Lower lobe of right lung (tissue), 2 donors: ENCODE measurements at regions not wholly inside any gene's neighbourhood (a gene's known extent, or its start where the extent isn't known, plus 50 kb on each side); places are given as distances from the start of the nearest gene placed in this dataset.

Source experiments
- ATAC-seq, 2 donors: fragments of 200-7000 bp; cut with Tn5 transposase; one replicate each; pipeline ENCODE4 v1.9.1; 2020 to 2022; ENCODE audit warnings: mild to moderate bottlenecking in 2 of 2, moderate library complexity in 2 of 2
- DNase-seq: peaks from one replicate; pipeline ENCODE4 v3.0.0-alpha.2; 2020
- H3K27ac ChIP-seq: fragments of 200-600 bp; one replicate; pipeline ENCODE4 v1.8.0; 2022
- H3K27me3 ChIP-seq: fragments of 200-600 bp; one replicate; pipeline ENCODE4 v1.8.0; 2022; ENCODE audit warnings: low read depth
- H3K36me3 ChIP-seq: fragments of 200-600 bp; one replicate; pipeline ENCODE4 v1.8.0; 2022; ENCODE audit warnings: mild to moderate bottlenecking
- H3K4me1 ChIP-seq: fragments of 200-600 bp; one replicate; pipeline ENCODE4 v1.8.0; 2022
- H3K4me3 ChIP-seq: fragments of 200-600 bp; one replicate; pipeline ENCODE4 v1.8.0; 2022; ENCODE audit warnings: mild to moderate bottlenecking
- H3K9me3 ChIP-seq: fragments of 200-600 bp; one replicate; pipeline ENCODE4 v1.8.0; 2022
- intact Hi-C: fragments of 100-400 bp; cut with DNase I; formaldehyde crosslinking; loops from one replicate; pipeline ENCODE4 v1.11.0; 2022
- TF ChIP-seq, protein P1 (sequence below): fragments of 200-600 bp; IDR thresholded peaks from one replicate; pipeline ENCODE4 v1.8.0; 2022; ENCODE audit warnings: antibody characterized with exemption, mild to moderate bottlenecking
- donor health status: DM: no; HTN: yes; CAD: no; lungs with severe emphysema.

DNA sequence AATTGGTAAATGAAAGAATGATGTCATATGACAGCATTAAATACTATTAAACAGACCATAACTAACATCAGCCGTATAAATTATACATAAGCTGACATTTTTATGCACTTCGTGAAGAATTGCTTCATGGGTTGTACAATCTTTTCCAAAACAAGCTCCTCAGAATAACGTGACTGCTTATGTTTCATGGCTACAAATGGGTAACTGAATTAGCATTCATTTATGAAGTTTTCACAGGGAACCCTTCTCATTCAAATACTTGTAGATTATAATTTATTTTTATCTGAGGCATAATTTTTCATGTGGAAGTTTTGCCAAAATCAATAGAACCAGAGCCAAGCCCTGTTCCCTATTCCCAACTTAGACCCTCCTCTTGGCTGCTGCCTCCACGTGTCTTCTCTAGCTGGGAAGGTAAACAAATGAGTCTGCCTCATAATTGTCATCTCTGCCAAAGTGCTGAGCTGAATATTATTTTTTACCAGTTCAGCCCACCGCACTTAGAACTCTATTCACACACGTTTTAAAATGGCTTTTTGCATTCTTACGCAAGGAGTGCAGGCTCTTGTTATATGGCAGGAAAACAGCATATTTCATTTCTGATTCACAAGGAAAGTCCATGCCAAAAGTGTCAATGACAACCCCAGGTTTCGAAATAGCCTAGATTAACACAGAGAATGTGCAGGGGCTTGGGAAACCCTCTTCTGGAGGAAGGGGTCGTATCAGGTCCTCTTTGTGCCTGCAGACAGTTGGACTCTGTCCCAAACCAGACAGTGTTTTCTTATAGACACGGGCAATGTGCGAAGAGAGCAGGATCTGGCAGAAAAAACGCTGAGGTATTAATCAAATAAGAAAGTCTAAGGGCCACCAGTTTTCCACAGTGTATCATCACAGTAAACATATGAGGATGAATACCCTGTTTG lies 370.7 kb upstream of the MGMT start:
- intact Hi-C loops, result no loop called here
- ATAC-seq (peak; percentile 55 to 74), DNase-seq (no peak)
- no peaks in the 10 kb centered on the region for H3K27me3 ChIP-seq
- H3K4me3 ChIP-seq, result no peak overlapping the region
- TF ChIP-seq, protein P1, sequence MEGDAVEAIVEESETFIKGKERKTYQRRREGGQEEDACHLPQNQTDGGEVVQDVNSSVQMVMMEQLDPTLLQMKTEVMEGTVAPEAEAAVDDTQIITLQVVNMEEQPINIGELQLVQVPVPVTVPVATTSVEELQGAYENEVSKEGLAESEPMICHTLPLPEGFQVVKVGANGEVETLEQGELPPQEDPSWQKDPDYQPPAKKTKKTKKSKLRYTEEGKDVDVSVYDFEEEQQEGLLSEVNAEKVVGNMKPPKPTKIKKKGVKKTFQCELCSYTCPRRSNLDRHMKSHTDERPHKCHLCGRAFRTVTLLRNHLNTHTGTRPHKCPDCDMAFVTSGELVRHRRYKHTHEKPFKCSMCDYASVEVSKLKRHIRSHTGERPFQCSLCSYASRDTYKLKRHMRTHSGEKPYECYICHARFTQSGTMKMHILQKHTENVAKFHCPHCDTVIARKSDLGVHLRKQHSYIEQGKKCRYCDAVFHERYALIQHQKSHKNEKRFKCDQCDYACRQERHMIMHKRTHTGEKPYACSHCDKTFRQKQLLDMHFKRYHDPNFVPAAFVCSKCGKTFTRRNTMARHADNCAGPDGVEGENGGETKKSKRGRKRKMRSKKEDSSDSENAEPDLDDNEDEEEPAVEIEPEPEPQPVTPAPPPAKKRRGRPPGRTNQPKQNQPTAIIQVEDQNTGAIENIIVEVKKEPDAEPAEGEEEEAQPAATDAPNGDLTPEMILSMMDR, result no peak
- H3K4me1 ChIP-seq, result peaks cover 24% of the 10 kb centered on the region
- H3K36me3 ChIP-seq, result no peaks in the 10 kb centered on the region
- no peak overlapping the region for H3K27ac ChIP-seq
- H3K9me3 ChIP-seq, result no peaks in the 10 kb centered on the region

GRCh38 chr10:129097776-129098330 lies 369.2 kb upstream of the MGMT start:
- TF ChIP-seq, protein P1, result no peak
- DNase-seq (no peak), ATAC-seq (no peak)
- Histone ChIP-seq H3K36me3 (no peaks in the 10 kb centered on the region), H3K9me3 (no peaks in the 10 kb centered on the region), H3K4me1 (peaks cover 24% of the 10 kb centered on the region), H3K4me3 (no peak overlapping the region), H3K27me3 (no peaks in the 10 kb centered on the region), H3K27ac (no peak overlapping the region)
- intact Hi-C loops, result no loop called here

DNA sequence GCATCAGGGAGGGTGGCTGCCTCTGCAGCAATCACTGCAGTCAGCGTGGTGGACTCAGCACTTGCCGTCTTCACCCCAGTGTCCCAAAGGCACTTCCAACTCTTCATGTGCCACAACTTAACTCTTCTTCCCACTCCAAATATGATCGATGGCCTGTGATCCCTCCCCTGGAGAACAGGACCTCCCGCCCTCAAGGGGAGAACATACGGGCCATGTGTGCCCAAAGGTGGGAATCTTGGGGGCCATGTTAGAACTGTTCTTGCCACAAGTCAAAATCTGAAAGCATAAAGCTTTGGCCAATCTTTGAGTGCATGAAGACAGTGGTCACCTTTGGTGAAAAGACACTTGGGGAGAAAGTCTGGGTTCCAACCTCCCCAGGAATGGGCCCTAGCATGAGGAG lies 368.5 kb upstream of the MGMT start:
- no peaks in the 10 kb centered on the region for H3K36me3 ChIP-seq
- H3K4me3 ChIP-seq, result no peak overlapping the region
- no peaks in the 10 kb centered on the region for H3K27me3 ChIP-seq
- no peaks in the 10 kb centered on the region for H3K9me3 ChIP-seq
- DNase-seq, result no peak
- TF ChIP-seq, protein P1, result no peak
- no peak for ATAC-seq
- no peak overlapping the region for H3K27ac ChIP-seq
- intact Hi-C loops, result no loop called here
- H3K4me1 ChIP-seq, result peaks cover 24% of the 10 kb centered on the region

DNA sequence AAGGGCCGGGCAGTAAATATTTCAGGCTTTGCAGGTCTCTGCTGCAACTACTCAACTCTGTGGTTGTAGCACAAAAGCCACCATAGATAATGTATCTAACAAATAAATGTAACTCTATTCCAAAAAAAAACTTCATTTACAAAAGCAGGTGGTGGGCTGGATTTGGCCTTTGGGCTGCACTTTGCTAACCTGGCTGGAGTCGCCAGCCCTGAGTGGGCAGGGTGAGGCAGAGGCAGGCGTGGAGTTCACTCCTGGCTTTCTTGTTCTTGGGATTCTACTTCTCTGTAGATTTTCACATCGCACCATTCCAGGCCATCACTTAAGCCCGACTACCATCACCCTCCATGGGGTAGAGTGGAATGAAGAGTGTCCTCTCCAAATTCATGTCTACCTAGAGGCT lies 367.6 kb upstream of the MGMT start:
- Histone ChIP-seq H3K4me1 (peaks cover 31% of the 10 kb centered on the region), H3K27ac (no peak overlapping the region), H3K36me3 (no peaks in the 10 kb centered on the region), H3K9me3 (no peaks in the 10 kb centered on the region), H3K27me3 (no peaks in the 10 kb centered on the region), H3K4me3 (no peak overlapping the region)
- TF ChIP-seq, protein P1, result no peak
- DNase-seq (no peak), ATAC-seq (no peak)
- intact Hi-C loops, result no loop called here

DNA sequence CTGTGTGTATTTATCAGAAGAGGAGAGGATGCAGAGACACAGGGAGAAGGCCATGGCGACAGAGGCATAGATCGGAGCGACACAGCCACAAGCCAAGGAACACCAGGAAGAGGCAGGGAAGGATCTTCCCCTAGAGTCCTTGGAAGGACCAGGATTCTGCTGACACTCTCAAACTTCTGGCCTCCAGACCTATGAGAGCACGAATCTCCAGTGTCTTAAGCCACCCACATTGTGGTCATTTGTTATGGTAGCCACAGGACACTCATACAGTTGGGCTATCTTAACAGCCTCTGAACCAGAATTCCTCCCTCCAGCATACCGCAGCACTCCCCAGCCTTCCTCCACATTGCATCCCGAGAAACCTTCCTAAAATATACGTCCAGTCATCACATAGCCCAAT lies 367.0 kb upstream of the MGMT start:
- Histone ChIP-seq H3K27ac (no peak overlapping the region), H3K36me3 (no peaks in the 10 kb centered on the region), H3K4me1 (peaks cover 36% of the 10 kb centered on the region), H3K4me3 (no peak overlapping the region), H3K9me3 (no peaks in the 10 kb centered on the region), H3K27me3 (no peaks in the 10 kb centered on the region)
- ATAC-seq (no peak), DNase-seq (no peak)
- intact Hi-C loops, result no loop called here
- TF ChIP-seq, protein P1, result no peak
